HEK293 (cell line): ENCODE measurements at regions not wholly inside any gene's neighbourhood (a gene's known extent, or its start where the extent isn't known, plus 50 kb on each side); places are given as distances from the start of the nearest gene placed in this dataset.

Source experiments
- CTCF ChIA-PET: fragments of 350-600 bp; formaldehyde crosslinking; extraction: SDS; loops from one replicate; lab custom pipeline; 2021; ENCODE audit warnings: antibody characterized with exemption; lab: Yijun Ruan, JAX
- POLR2A ChIA-PET: fragments of 300-600 bp; formaldehyde crosslinking; extraction: SDS; loops from one replicate; lab custom pipeline; 2020; ENCODE audit warnings: antibody characterized with exemption, inconsistent platforms; lab: Yijun Ruan, JAX
- H3K27ac ChIP-seq: fragments of 200-500 bp; sonication (Bioruptor generic); 2 replicates; pipeline ENCODE4 v1.5.1; 2014; ENCODE audit warnings: low read depth, low read length, control low read depth, inconsistent platforms; ENCODE audit errors: extremely low read depth
- H3K36me3 ChIP-seq, 2 experiments: fragments of 200-500 bp in 1 of 2; sonication (Bioruptor generic) in 1 of 2; 1 replicate in 1 of 2; 2 replicates in 1 of 2; pipeline ENCODE4 v1.5.1; 2014 to 2017; ENCODE audit warnings: inconsistent platforms in 2 of 2, low read length in 2 of 2; ENCODE audit not compliant: control insufficient read depth in 2 of 2, insufficient read depth in 1 of 2
- H3K4me1 ChIP-seq: fragments of 200-500 bp; sonication (Bioruptor generic); 2 replicates; pipeline ENCODE4 v1.5.1; 2014; ENCODE audit warnings: mild to moderate bottlenecking, low read length, inconsistent platforms; ENCODE audit not compliant: control insufficient read depth, insufficient read depth
- H3K4me3 ChIP-seq: 2 replicates; pipeline ENCODE4 v1.5.1; 2011; ENCODE audit warnings: low read depth, mild to moderate bottlenecking, control low read depth, low read length, moderate library complexity
- H3K9me3 ChIP-seq: fragments of 200-500 bp; sonication (Bioruptor generic); 2 replicates; pipeline ENCODE4 v1.5.1; 2014; ENCODE audit warnings: low read depth, low read length, inconsistent platforms; ENCODE audit not compliant: control insufficient read depth, insufficient read depth
- MZF1 ChIP-seq: fragments of 450-650 bp; formaldehyde crosslinking; IDR thresholded peaks from 2 replicates; pipeline ENCODE4 v1.5.1; 2017; ENCODE audit warnings: missing biosample characterization, missing genetic modification characterization, borderline replicate concordance
- OVOL3 ChIP-seq: fragments of 450-650 bp; formaldehyde crosslinking; IDR thresholded peaks from 2 replicates; pipeline ENCODE4 v1.5.1; 2016; ENCODE audit warnings: missing biosample characterization, missing genetic modification characterization
- SALL2 ChIP-seq: fragments of 450-650 bp; formaldehyde crosslinking; IDR thresholded peaks from 2 replicates; pipeline ENCODE4 v1.5.0; 2017; ENCODE audit warnings: missing biosample characterization, mild to moderate bottlenecking, missing genetic modification characterization, borderline replicate concordance
- YY1 ChIP-seq: fragments of 450-650 bp; formaldehyde crosslinking; IDR thresholded peaks from 2 replicates; pipeline ENCODE4 v1.5.1; 2018; ENCODE audit warnings: missing biosample characterization, missing genetic modification characterization
- ZNF18 ChIP-seq: fragments of 450-650 bp; formaldehyde crosslinking; IDR thresholded peaks from 2 replicates; pipeline ENCODE4 v1.5.1; 2016; ENCODE audit warnings: missing biosample characterization, missing genetic modification characterization
- ZNF239 ChIP-seq: fragments of 450-650 bp; formaldehyde crosslinking; IDR thresholded peaks from 2 replicates; pipeline ENCODE4 v1.5.1; 2016; ENCODE audit warnings: missing biosample characterization, missing genetic modification characterization
- ZNF280C ChIP-seq: fragments of 450-650 bp; formaldehyde crosslinking; IDR thresholded peaks from 2 replicates; pipeline ENCODE4 v1.5.1; 2016; ENCODE audit warnings: missing biosample characterization, missing genetic modification characterization
- ZNF311 ChIP-seq: fragments of 450-650 bp; formaldehyde crosslinking; IDR thresholded peaks from 2 replicates; pipeline ENCODE4 v1.5.1; 2017; ENCODE audit warnings: missing biosample characterization, missing genetic modification characterization, borderline replicate concordance
- ZNF514 ChIP-seq: fragments of 450-650 bp; formaldehyde crosslinking; IDR thresholded peaks from 2 replicates; pipeline ENCODE4 v1.5.1; 2016; ENCODE audit warnings: missing biosample characterization, missing genetic modification characterization
- ZNF701 ChIP-seq: fragments of 450-650 bp; formaldehyde crosslinking; IDR thresholded peaks from 2 replicates; pipeline ENCODE4 v1.5.1; 2016; ENCODE audit warnings: missing biosample characterization, missing genetic modification characterization
- ZNF76 ChIP-seq: fragments of 450-650 bp; formaldehyde crosslinking; IDR thresholded peaks from 2 replicates; pipeline ENCODE4; 2016; ENCODE audit warnings: low read depth, missing biosample characterization, missing genetic modification characterization, borderline replicate concordance
- TF ChIP-seq, protein P1 (sequence below): fragments of 450-650 bp; formaldehyde crosslinking; conservative IDR thresholded peaks from 2 replicates; pipeline ENCODE4 v1.5.1; 2016; ENCODE audit warnings: low read depth, missing biosample characterization, missing genetic modification characterization
- TF ChIP-seq, protein P2 (sequence below): fragments of 450-650 bp; formaldehyde crosslinking; IDR thresholded peaks from 2 replicates; pipeline ENCODE4 v1.5.1; 2016; ENCODE audit warnings: missing biosample characterization, missing genetic modification characterization, low read depth

DNA sequence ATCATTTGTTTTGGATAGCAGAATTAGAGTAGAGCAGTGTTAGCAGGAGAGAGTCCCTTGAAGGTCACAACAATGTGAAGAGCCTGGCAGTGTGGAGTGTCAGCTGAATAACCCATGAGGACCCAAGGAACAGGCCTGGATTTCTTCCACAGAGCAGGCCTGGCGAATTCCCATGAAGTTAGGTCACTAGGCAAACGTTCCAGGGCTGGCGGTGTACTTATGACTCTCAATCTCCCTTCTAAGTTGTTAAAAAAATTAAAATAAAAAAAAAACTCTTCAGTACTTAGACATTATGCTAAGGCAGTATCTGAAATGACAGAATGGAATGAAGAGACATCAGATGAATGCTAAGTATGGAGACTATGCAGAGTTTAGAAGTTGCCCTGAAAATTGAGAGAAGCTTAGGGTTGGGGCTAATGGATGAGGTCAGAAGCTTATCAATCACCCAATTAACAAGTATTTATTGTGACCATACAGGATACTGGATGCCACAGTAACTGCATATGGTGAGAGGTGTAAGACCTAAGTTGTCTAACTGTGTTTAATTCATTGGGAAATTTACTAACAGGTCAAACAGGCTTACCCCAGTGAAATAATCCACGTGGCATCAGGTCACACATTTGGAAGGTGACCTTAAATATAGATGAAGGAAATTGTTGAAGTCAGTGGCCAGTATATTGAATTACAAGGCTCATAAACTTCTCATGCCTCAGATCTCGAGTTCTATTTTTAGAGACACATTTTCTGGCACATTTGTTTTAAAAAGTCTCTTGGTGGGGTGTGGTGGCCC lies 126.2 kb upstream of the NRP1 start:
- TF ChIP-seq MZF1 (tag by site-specific recombination) (no peak), ZNF514 (tag by site-specific recombination) (no peak), ZNF280C (tag by site-specific recombination) (no peak), ZNF239 (tag by site-specific recombination) (no peak), ZNF701 (tag by site-specific recombination) (no peak), ZNF18 (tag by site-specific recombination) (no peak), ZNF311 (no peak), YY1 (tag by site-specific recombination) (no peak), OVOL3 (no peak), ZNF76 (tag by site-specific recombination) (no peak), SALL2 (no peak)
- TF ChIP-seq, protein P1, sequence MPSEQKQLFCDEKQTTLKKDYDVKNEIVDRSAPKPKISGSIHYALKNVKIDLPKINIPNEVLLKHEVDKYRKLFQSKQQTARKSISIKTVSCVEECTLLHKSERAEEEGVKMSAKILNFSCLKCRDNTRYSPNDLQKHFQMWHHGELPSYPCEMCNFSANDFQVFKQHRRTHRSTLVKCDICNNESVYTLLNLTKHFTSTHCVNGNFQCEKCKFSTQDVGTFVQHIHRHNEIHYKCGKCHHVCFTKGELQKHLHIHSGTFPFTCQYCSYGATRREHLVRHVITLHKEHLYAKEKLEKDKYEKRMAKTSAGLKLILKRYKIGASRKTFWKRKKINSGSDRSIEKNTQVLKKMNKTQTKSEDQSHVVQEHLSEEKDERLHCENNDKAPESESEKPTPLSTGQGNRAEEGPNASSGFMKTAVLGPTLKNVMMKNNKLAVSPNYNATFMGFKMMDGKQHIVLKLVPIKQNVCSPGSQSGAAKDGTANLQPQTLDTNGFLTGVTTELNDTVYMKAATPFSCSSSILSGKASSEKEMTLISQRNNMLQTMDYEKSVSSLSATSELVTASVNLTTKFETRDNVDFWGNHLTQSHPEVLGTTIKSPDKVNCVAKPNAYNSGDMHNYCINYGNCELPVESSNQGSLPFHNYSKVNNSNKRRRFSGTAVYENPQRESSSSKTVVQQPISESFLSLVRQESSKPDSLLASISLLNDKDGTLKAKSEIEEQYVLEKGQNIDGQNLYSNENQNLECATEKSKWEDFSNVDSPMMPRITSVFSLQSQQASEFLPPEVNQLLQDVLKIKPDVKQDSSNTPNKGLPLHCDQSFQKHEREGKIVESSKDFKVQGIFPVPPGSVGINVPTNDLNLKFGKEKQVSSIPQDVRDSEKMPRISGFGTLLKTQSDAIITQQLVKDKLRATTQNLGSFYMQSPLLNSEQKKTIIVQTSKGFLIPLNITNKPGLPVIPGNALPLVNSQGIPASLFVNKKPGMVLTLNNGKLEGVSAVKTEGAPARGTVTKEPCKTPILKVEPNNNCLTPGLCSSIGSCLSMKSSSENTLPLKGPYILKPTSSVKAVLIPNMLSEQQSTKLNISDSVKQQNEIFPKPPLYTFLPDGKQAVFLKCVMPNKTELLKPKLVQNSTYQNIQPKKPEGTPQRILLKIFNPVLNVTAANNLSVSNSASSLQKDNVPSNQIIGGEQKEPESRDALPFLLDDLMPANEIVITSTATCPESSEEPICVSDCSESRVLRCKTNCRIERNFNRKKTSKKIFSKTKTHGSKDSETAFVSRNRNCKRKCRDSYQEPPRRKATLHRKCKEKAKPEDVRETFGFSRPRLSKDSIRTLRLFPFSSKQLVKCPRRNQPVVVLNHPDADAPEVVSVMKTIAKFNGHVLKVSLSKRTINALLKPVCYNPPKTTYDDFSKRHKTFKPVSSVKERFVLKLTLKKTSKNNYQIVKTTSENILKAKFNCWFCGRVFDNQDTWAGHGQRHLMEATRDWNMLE (tag by site-specific recombination) = no peak
- TF ChIP-seq, protein P2, sequence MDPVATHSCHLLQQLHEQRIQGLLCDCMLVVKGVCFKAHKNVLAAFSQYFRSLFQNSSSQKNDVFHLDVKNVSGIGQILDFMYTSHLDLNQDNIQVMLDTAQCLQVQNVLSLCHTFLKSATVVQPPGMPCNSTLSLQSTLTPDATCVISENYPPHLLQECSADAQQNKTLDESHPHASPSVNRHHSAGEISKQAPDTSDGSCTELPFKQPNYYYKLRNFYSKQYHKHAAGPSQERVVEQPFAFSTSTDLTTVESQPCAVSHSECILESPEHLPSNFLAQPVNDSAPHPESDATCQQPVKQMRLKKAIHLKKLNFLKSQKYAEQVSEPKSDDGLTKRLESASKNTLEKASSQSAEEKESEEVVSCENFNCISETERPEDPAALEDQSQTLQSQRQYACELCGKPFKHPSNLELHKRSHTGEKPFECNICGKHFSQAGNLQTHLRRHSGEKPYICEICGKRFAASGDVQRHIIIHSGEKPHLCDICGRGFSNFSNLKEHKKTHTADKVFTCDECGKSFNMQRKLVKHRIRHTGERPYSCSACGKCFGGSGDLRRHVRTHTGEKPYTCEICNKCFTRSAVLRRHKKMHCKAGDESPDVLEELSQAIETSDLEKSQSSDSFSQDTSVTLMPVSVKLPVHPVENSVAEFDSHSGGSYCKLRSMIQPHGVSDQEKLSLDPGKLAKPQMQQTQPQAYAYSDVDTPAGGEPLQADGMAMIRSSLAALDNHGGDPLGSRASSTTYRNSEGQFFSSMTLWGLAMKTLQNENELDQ = no peak
- TF ChIP-seq, all 188 proteins: peak for 0
- ChIA-PET CTCF (no interaction called here), POLR2A (no interaction called here)
- H3K27ac ChIP-seq = no peak overlapping the region
- no peaks in the 10 kb centered on the region; the same call in 1 of the 2 replicates for H3K4me1 ChIP-seq
- H3K9me3 ChIP-seq = no peaks in the 10 kb centered on the region
- no peaks in the 10 kb centered on the region for H3K36me3 ChIP-seq
- H3K4me3 ChIP-seq = no peak overlapping the region
